ENCODE measurements at regions not wholly inside any gene's neighbourhood (a gene's known extent, or its start where the extent isn't known, plus 50 kb on each side); places are given as distances from the start of the nearest gene placed in this dataset.

- Mint-ChIP-seq H3K4me3 (no peak overlapping the region), H3K4me1 (no peaks in the 10 kb centered on the region), H3K9me3 (peaks cover 9 to 26% (median 10%) of the 10 kb centered on the region in 3 donors), H3K27ac (no peak overlapping the region), H3K36me3 (no peaks in the 10 kb centered on the region), H3K27me3 (no peaks in the 10 kb centered on the region)
- H3K9me3 ChIP-seq = no peaks in the 10 kb centered on the region
- no peaks in the 10 kb centered on the region for H3K36me3 ChIP-seq (ENCODE audit: control insufficient read depth in 2 of 2, extremely low read depth in 1 of 2, insufficient read depth in 1 of 2, low read length in 1 of 2)
- ATAC-seq (replicated peaks in 1 of 4) (no peak), DNase-seq (no peak)
- CTCF ChIA-PET = no interaction called here
- H3K27me3 ChIP-seq (replicated peaks in 1 of 2; ENCODE audit: control insufficient read depth in 2 of 2, extremely low read depth in 1 of 2, insufficient read depth in 2 of 2, low read length in 1 of 2) = no peaks in the 10 kb centered on the region
- POLR2A ChIA-PET = no interaction called here
- WGBS (ENCODE audit: insufficient coverage) = no CpG with 5 or more reads among the region's 3 CpGs
- no peak overlapping the region for H3K4me3 ChIP-seq (ENCODE audit: control insufficient read depth in 1 of 2, extremely low read depth in 1 of 2, low read length in 1 of 2)
- no peaks in the 10 kb centered on the region for H3K4me1 ChIP-seq (ENCODE audit: control insufficient read depth in 1 of 2, extremely low read depth in 1 of 2, insufficient read depth in 2 of 2, low read length in 2 of 2)
- H3K27ac ChIP-seq (ENCODE audit: low read length) = no peak overlapping the region
Observed at GRCh38 chr11:91810871-91811270, 413.7 kb upstream of the FAT3 start.

DNA sequence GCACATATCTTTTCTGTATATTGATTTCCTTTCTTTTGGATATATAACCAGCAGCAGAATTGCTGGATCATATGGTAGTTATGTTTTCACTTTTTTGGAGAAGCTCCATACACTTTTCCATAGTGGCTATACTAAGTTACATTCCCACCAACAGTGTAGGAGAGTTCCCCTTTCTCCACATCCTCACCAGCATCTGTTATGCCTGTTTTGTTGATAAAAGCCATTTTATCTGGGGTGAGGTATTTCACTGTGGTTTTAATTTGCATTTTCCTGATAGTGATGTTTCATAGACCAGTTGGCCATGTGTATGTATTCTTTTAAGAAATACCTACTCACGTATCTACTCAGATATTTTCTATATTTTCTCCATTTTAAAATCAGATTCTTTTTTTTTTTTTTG is 419.3 kb upstream of the FAT3 start:
- no peak overlapping the region for H3K27ac Mint-ChIP-seq
- DNase-seq (no peak), ATAC-seq (replicated peaks in 1 of 4) (no peak)
- WGBS (ENCODE audit: insufficient coverage) = no CpG with 5 or more reads among the region's 1 CpG
- H3K27me3 Mint-ChIP-seq = no peaks in the 10 kb centered on the region
- Histone ChIP-seq H3K4me3 (ENCODE audit: control insufficient read depth in 1 of 2, extremely low read depth in 1 of 2, low read length in 1 of 2) (no peak overlapping the region), H3K4me1 (ENCODE audit: control insufficient read depth in 1 of 2, extremely low read depth in 1 of 2, insufficient read depth in 2 of 2, low read length in 2 of 2) (no peaks in the 10 kb centered on the region), H3K36me3 (ENCODE audit: control insufficient read depth in 2 of 2, extremely low read depth in 1 of 2, insufficient read depth in 1 of 2, low read length in 1 of 2) (no peaks in the 10 kb centered on the region), H3K27me3 (replicated peaks in 1 of 2; ENCODE audit: control insufficient read depth in 2 of 2, extremely low read depth in 1 of 2, insufficient read depth in 2 of 2, low read length in 1 of 2) (no peaks in the 10 kb centered on the region), H3K9me3 (no peaks in the 10 kb centered on the region), H3K27ac (ENCODE audit: low read length) (no peak overlapping the region)
- H3K36me3 Mint-ChIP-seq = no peaks in the 10 kb centered on the region
- ChIA-PET POLR2A (interaction anchor here in 1 of 2 donors (0.6 kb wide), 1 partner anchor 37 kb away, joined by 3 read pairs; no protein-coding TSS in a partner anchor), CTCF (no interaction called here)
- H3K4me3 Mint-ChIP-seq = no peak overlapping the region
- no peaks in the 10 kb centered on the region for H3K4me1 Mint-ChIP-seq
- H3K9me3 Mint-ChIP-seq = peaks cover 6 to 26% (median 15%) of the 10 kb centered on the region in 3 donors

DNA sequence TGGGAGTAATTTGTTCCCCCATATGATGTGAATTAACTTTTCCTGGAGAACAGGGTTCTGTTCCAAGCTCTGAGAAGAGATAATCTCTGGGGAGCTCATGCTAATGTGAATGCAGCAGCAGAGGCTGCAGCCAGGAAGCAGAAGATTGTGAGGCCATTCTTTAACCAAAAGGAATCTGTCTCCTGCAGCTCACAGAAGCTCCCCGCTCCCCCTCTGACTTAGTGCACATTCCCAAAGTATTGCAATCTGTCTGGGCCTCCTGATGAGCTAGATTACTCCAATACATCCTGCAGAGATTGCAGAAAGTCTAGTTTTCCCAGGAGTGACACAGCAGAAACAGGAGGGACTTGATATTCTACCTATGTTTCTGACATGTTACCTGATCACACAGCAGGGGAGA is 420.6 kb upstream of the FAT3 start:
- no peaks in the 10 kb centered on the region for H3K9me3 ChIP-seq
- no peaks in the 10 kb centered on the region for H3K36me3 Mint-ChIP-seq
- no peak overlapping the region for H3K4me3 Mint-ChIP-seq
- H3K9me3 Mint-ChIP-seq = peaks cover 6 to 26% (median 18%) of the 10 kb centered on the region in 3 donors
- CTCF ChIA-PET = interaction anchor here in 1 of 2 donors (0.7 kb wide), 1 partner anchor 20 kb away, joined by 8 read pairs; no protein-coding TSS in a partner anchor
- WGBS (ENCODE audit: insufficient coverage) = no CpG with 5 or more reads among the region's 1 CpG
- H3K36me3 ChIP-seq (ENCODE audit: control insufficient read depth in 2 of 2, extremely low read depth in 1 of 2, insufficient read depth in 1 of 2, low read length in 1 of 2) = no peaks in the 10 kb centered on the region
- no peaks in the 10 kb centered on the region for H3K4me1 Mint-ChIP-seq
- H3K4me1 ChIP-seq (ENCODE audit: control insufficient read depth in 1 of 2, extremely low read depth in 1 of 2, insufficient read depth in 2 of 2, low read length in 2 of 2) = no peaks in the 10 kb centered on the region
- H3K4me3 ChIP-seq (ENCODE audit: control insufficient read depth in 1 of 2, extremely low read depth in 1 of 2, low read length in 1 of 2) = no peak overlapping the region
- no peak for DNase-seq
- H3K27me3 Mint-ChIP-seq = no peaks in the 10 kb centered on the region
- no peak for ATAC-seq (replicated peaks in 1 of 4)
- POLR2A ChIA-PET = no interaction called here
- no peaks in the 10 kb centered on the region for H3K27me3 ChIP-seq (replicated peaks in 1 of 2; ENCODE audit: control insufficient read depth in 2 of 2, extremely low read depth in 1 of 2, insufficient read depth in 2 of 2, low read length in 1 of 2)
- H3K27ac Mint-ChIP-seq = no peak overlapping the region
- no peak overlapping the region for H3K27ac ChIP-seq (ENCODE audit: low read length)

- Mint-ChIP-seq H3K4me1 (no peaks in the 10 kb centered on the region), H3K4me3 (no peak overlapping the region), H3K9me3 (peaks cover 4 to 20% (median 9%) of the 10 kb centered on the region in 3 donors), H3K27me3 (no peaks in the 10 kb centered on the region), H3K36me3 (no peaks in the 10 kb centered on the region), H3K27ac (no peak overlapping the region)
- Histone ChIP-seq H3K36me3 (ENCODE audit: control insufficient read depth in 2 of 2, extremely low read depth in 1 of 2, insufficient read depth in 1 of 2, low read length in 1 of 2) (no peaks in the 10 kb centered on the region), H3K4me3 (ENCODE audit: control insufficient read depth in 1 of 2, extremely low read depth in 1 of 2, low read length in 1 of 2) (no peak overlapping the region), H3K27ac (ENCODE audit: low read length) (no peak overlapping the region), H3K9me3 (no peaks in the 10 kb centered on the region), H3K4me1 (ENCODE audit: control insufficient read depth in 1 of 2, extremely low read depth in 1 of 2, insufficient read depth in 2 of 2, low read length in 2 of 2) (no peaks in the 10 kb centered on the region), H3K27me3 (replicated peaks in 1 of 2; ENCODE audit: control insufficient read depth in 2 of 2, extremely low read depth in 1 of 2, insufficient read depth in 2 of 2, low read length in 1 of 2) (no peaks in the 10 kb centered on the region)
- ChIA-PET CTCF (no interaction called here), POLR2A (no interaction called here)
- DNase-seq (no peak), ATAC-seq (replicated peaks in 1 of 4) (no peak)
- WGBS (ENCODE audit: insufficient coverage) = 78% methylated on average over 3 of the region's 6 CpGs
Observed at GRCh38 chr11:91802475-91802874, 422.1 kb upstream of the FAT3 start.

GRCh38 chr11:91800208-91800914 is 424.3 kb upstream of the FAT3 start:
- Histone ChIP-seq H3K27me3 (replicated peaks in 1 of 2; ENCODE audit: control insufficient read depth in 2 of 2, extremely low read depth in 1 of 2, insufficient read depth in 2 of 2, low read length in 1 of 2) (no peaks in the 10 kb centered on the region), H3K36me3 (ENCODE audit: control insufficient read depth in 2 of 2, extremely low read depth in 1 of 2, insufficient read depth in 1 of 2, low read length in 1 of 2) (no peaks in the 10 kb centered on the region), H3K4me3 (ENCODE audit: control insufficient read depth in 1 of 2, extremely low read depth in 1 of 2, low read length in 1 of 2) (no peak overlapping the region), H3K27ac (ENCODE audit: low read length) (no peak overlapping the region), H3K9me3 (no peaks in the 10 kb centered on the region), H3K4me1 (ENCODE audit: control insufficient read depth in 1 of 2, extremely low read depth in 1 of 2, insufficient read depth in 2 of 2, low read length in 2 of 2) (no peaks in the 10 kb centered on the region)
- peaks cover 3 to 15% (median 12%) of the 10 kb centered on the region in 3 donors for H3K9me3 Mint-ChIP-seq
- ChIA-PET POLR2A (no interaction called here), CTCF (no interaction called here)
- no peak overlapping the region for H3K4me3 Mint-ChIP-seq
- H3K27ac Mint-ChIP-seq = no peak overlapping the region
- no peaks in the 10 kb centered on the region for H3K27me3 Mint-ChIP-seq
- WGBS (ENCODE audit: insufficient coverage) = 61% methylated on average over 8 of the region's 9 CpGs
- H3K36me3 Mint-ChIP-seq = no peaks in the 10 kb centered on the region
- no peak for DNase-seq
- no peak for ATAC-seq (replicated peaks in 1 of 4)
- no peaks in the 10 kb centered on the region for H3K4me1 Mint-ChIP-seq

DNA sequence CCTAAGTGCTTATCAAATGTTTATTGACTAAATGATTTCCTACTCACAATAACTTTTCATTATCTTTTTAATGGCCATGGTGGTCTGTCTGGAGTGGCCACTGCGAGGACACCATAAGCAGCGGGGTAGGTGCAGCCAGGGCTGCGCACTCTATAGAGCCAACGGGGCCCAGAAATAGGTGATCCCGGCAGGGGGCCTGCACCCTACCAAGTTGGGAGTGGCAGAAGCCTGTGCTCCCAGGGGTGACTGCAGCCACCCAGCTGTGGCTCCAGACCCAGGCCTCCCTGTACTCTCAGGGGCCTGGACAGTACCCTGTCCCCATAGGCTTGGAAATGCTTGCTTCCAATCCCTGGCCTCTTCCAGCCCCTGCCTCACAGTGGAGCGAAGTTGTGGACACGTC is 426.4 kb upstream of the FAT3 start:
- Histone ChIP-seq H3K27ac (ENCODE audit: low read length) (no peak overlapping the region), H3K9me3 (no peaks in the 10 kb centered on the region), H3K4me3 (ENCODE audit: control insufficient read depth in 1 of 2, extremely low read depth in 1 of 2, low read length in 1 of 2) (no peak overlapping the region), H3K4me1 (ENCODE audit: control insufficient read depth in 1 of 2, extremely low read depth in 1 of 2, insufficient read depth in 2 of 2, low read length in 2 of 2) (no peaks in the 10 kb centered on the region), H3K36me3 (ENCODE audit: control insufficient read depth in 2 of 2, extremely low read depth in 1 of 2, insufficient read depth in 1 of 2, low read length in 1 of 2) (no peaks in the 10 kb centered on the region), H3K27me3 (replicated peaks in 1 of 2; ENCODE audit: control insufficient read depth in 2 of 2, extremely low read depth in 1 of 2, insufficient read depth in 2 of 2, low read length in 1 of 2) (no peaks in the 10 kb centered on the region)
- ATAC-seq (replicated peaks in 1 of 4) (no peak), DNase-seq (no peak)
- Mint-ChIP-seq H3K27ac (no peak overlapping the region), H3K4me1 (no peaks in the 10 kb centered on the region), H3K27me3 (no peaks in the 10 kb centered on the region), H3K36me3 (no peaks in the 10 kb centered on the region), H3K4me3 (no peak overlapping the region), H3K9me3 (peaks cover 3 to 15% (median 13%) of the 10 kb centered on the region in 3 donors)
- POLR2A ChIA-PET = no interaction called here
- WGBS (ENCODE audit: insufficient coverage) = 82% methylated on average over 7 of the region's 7 CpGs
- CTCF ChIA-PET = no interaction called here

GRCh38 chr11:91796999-91797398 is 427.6 kb upstream of the FAT3 start:
- H3K36me3 ChIP-seq (ENCODE audit: control insufficient read depth in 2 of 2, extremely low read depth in 1 of 2, insufficient read depth in 1 of 2, low read length in 1 of 2) = no peaks in the 10 kb centered on the region

More at GRCh38 chr11:91796999-91797398, 427.6 kb upstream of the FAT3 start:
- DNase-seq (no peak), ATAC-seq (replicated peaks in 1 of 4) (no peak)
- Histone ChIP-seq H3K27ac (ENCODE audit: low read length) (no peak overlapping the region), H3K4me3 (ENCODE audit: control insufficient read depth in 1 of 2, extremely low read depth in 1 of 2, low read length in 1 of 2) (no peak overlapping the region), H3K4me1 (ENCODE audit: control insufficient read depth in 1 of 2, extremely low read depth in 1 of 2, insufficient read depth in 2 of 2, low read length in 2 of 2) (no peaks in the 10 kb centered on the region), H3K27me3 (replicated peaks in 1 of 2; ENCODE audit: control insufficient read depth in 2 of 2, extremely low read depth in 1 of 2, insufficient read depth in 2 of 2, low read length in 1 of 2) (no peaks in the 10 kb centered on the region), H3K9me3 (no peaks in the 10 kb centered on the region)
- ChIA-PET POLR2A (no interaction called here), CTCF (no interaction called here)
- H3K4me1 Mint-ChIP-seq = no peaks in the 10 kb centered on the region
- H3K27me3 Mint-ChIP-seq = no peaks in the 10 kb centered on the region
- no peak overlapping the region for H3K4me3 Mint-ChIP-seq
- peaks cover 3 to 15% (median 13%) of the 10 kb centered on the region in 3 donors for H3K9me3 Mint-ChIP-seq
- H3K27ac Mint-ChIP-seq = no peak overlapping the region
- no peaks in the 10 kb centered on the region for H3K36me3 Mint-ChIP-seq
